Urothelium cell line (cell line): ENCODE measurements at regions not wholly inside any gene's neighbourhood (a gene's known extent, or its start where the extent isn't known, plus 50 kb on each side); places are given as distances from the start of the nearest gene placed in this dataset.
"Not testable (repeated sequence)": the region's sequence is repeated elsewhere in the genome, so short reads cannot be mapped to it uniquely, and the experiment has no call there.

ENCODE experiments used
- DNase-seq: peaks from one replicate; pipeline ENCODE4 v3.0.0; 2011; ENCODE audit warnings: low spot score, mixed read lengths
- FAIRE-seq: peaks from 2 replicates; lab custom pipeline; 2011; peaks lifted over from hg19 to GRCh38; lab: Jason Lieb, UNC

DNA sequence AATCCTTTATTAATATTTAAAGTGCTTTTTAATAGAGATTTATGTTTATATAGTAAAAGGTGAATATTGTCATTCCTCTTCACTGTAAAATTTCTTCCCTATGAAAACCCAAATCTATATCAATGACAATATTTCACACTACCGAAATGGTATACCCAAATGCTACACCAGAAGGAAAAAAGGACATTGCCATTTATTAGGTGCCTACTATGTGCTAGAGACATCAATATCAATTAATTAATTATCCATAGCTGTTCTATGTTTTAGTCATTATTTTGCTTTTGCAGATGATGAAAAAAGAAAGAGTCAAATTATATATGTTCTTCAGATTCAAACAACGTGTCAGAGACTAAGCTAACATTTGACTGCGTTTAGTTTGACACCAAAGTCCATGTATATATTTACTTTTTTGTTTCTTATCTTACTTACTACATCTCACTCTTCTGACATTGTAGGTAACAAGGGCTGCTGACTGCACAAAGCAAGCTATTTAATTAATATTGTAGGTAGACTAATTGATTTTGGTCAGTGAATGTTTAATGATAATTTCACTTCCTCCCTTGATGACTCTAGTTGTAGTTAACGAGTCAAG, 614.0 kb upstream of the FOXG1 start:
- FAIRE-seq, result no peak
- no peak for DNase-seq

DNA sequence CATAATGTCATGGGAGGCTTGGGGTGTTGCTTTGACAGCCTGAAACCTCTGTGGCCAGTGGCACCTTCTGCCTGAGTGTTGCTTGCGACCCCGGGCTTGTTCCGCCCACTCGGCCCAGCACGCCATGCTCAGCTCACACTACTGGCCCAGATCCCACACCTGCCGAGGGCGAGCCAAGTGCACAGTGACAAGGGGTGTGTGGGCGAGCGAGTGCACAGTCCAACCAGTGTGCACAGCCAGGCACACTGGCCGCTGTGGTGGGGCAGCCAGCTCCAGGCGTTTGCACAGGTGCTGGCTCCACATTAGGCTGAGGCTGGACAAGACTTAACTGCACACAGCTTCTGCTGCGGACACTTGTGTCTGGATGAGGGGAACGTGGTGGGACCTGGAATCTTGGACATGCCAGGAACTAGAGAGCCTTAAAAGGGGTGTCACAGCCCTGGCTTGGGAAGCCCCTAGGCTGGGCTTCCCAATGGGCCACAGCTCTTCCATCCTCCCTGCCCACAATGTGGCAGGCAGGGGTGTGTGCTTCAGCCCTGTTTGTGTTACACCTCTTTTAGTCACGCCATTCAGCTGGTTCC, 609.2 kb upstream of the FOXG1 start:
- FAIRE-seq (no peak), DNase-seq (no peak)

DNA sequence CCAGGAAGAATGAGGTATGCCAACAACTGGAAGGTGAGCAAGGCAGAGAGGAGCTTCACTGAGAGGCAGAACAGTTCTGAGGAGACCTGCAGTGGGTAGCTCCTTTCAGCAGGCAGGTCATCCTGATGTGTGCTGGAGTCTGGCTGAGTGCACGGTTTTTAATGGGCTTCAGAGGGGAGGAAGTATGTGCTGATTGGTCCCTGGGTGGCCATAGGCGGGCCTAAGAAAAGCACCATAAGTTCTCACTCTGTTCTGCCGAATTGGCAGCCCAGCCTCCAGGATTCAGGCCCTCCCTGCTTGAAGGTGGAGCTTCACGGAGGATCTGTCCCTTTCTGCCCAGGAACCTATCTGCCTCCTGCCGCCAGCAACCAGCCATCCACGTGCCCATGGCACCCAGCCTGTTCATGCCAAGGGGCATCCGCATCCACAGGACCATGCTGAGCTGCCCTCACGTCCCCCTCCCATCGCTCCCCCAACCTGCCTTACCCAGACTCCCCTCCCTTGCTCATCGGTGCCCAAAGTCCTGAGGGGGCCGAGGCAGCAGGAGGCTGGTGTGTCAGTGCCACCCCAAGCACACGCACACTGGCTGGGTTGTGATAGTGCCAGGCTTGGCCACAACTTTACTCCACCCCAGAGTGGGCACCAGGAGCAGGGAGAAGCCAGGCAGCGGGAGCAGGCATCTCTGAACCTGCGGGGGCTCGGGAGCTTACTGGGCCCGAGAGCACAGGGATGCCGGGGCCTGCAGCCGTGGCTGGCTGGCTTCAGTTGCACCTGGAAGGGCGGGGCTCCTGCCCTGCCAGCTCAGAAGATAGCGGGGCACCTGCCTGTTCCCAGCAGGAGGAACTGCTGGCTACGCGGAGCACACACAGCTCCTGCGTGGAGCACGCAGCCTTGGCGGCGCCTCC, 608.4 kb upstream of the FOXG1 start:
- FAIRE-seq, result no peak
- DNase-seq, result no peak

DNA sequence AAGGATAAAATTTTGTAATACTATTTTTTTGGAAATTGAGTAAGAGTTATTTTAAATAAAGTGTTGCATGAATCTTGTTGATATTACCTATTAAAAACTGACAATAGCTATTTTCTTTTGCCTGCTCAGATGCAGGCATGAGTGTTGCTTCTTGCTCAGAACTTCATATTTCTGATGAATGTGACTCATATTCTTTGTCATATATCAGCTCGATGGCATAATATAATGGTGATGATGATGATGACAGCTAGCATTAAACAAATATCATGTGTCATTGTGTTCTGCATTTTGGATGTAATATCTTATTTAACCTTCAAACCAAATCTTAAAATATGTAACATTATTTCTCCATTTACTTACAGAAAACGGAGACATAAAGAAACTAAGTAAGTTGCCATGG, 605.5 kb upstream of the FOXG1 start:
- FAIRE-seq (no peak), DNase-seq (no peak)

DNA sequence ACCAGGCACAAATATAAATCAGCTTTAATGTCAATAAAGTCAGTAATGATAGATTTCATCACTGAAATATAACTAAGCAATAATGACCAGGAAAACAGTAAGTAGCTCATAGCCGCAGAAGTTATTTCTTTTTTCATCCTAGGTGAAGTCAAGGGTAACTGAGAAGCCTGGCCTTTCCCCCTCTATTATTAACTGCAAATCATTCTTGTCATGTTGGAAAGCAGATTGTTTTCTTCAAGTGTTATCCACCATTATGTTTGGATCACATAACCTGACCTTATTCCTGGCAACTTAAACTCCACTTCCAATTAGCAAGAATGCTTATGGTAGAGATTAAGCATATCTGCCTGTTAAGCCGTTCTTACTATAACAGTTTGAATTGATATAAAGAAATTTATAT, 603.4 kb upstream of the FOXG1 start:
- DNase-seq, result no peak
- FAIRE-seq, result no peak

DNA sequence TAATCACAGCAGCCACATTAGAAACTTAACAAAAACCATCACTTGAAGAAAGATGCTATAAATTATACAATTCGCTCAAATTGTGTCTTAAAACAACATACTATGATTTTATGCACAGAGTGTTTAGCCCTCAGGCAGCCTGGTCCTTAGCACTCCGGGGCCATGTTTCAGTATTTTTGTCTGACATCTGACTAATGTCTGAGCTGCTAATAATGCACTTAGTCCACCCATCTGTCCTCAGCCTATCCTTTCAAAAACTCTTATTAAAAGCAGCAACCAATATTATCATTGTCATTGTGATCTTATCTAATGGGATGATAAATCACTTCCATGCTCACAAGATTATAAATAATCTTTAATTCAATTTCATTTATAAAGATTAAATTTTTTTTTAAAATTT, 602.7 kb upstream of the FOXG1 start:
- DNase-seq, result no peak
- FAIRE-seq, result no peak

DNA sequence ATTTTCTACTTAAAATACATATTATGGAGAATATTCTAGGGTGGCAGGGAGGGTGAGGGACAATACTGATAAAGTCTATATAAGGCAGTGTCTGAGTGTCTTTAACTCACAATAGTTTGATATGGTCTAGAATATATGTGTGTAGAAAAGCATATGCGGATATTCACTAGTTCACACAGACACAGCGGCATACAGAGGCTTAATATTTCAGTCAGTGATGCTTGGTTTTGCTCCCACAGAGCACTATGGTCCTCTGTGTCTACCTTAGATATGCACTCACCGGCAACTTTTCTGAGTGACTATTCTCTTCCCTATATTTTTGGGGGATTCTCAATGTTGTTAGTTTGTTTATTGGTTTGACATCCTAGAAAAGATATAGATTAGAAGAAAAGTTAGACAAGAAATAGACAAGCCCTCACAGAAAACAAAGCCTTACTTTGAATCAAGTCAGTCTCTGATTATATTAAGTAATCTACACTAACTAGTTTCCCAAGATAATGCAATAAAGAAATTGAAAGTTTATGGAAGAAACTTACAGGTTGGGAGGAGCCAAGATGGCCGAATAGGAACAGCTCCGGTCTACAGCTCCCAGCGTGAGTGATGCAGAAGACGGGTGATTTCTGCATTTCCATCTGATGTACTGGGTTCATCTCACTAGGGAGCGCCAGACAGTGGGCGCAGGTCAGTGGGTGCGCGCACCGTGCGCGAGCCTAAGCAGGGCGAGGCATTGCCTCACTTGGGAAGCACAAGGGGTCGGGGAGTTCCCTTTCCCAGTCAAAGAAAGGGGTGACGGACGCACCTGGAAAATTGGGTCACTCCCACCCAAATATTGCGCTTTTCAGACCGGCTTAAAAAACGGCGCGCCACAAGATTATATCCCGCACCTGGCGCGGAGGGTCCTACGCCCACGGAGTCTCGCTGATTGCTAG, 578.4 kb upstream of the FOXG1 start:
- FAIRE-seq, result not testable (repeated sequence)
- peak; percentile 14 for DNase-seq

DNA sequence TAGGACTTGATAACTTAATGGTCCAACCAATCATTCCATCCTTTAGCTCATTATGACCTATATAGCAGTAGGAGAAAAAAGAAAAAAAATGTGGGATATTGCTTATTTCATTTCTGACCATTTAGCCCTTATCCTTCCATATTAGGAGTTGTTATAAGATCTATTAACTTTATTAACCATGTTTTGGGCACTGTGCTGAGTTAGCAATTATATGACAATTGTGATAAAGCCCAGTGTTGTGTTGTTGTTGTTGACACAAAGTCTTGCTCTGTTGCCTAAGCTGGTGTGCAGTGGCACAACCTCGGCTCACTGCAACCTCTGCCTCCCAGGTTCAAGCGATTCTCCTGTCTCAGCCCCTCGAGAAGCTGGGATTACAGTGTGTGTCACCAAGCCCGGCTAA, 569.7 kb upstream of the FOXG1 start:
- no peak for DNase-seq
- no peak for FAIRE-seq

DNA sequence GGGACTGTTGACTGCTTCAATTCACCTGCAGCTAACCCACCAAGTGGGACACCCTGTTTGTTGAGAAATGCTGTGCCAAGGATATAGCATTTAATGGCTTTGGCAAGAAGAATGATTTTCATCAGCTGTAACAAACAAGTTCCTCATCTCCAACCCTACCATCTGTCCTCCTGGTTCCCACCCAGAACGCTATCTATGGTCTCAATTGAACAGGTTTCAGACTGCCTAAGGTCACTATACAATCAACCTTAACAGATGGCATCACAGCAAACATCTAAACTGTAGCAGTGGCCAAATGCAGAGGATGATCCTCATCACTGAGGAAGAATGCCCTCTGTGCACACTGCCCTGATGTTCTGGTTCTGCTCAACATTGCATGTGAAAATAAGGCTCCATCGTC, 546.2 kb upstream of the FOXG1 start:
- no peak for DNase-seq
- no peak for FAIRE-seq

DNA sequence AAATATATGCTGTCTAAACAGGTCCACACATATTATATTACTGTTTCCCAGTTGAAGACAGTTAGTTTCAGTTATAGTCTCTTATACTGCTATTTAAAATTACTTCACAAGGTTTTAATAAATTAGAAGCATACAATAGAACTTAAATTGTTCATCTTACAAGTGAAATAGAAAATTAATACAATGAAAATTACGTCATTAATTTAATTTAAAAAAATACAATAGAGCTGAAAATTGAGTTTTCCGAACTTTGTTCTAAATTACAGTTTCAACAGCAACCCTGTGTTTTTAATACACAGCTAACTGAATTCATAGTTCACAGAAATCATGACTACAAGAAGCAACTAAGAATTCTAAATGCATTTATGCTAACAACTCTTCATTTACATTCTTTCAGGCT, 525.7 kb upstream of the FOXG1 start:
- no peak for FAIRE-seq
- DNase-seq, result no peak

DNA sequence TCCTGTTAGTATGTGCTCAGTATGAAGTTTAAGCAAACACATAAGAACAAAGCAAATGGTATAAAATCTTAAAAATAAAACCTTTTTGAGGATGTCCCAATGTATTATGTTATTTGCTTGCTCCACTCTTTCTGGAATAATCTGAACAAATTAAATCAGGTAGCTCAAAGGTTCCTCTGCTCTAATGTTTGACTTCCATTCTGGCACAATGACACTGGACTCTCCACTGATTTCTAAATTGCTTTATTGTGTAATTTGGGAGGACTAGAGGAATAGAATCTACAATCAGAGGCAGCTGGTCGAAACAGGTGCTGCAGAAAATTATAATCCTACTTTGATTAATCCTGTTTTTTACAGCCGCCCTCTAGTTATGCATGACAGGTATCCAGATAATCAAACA, 523.7 kb upstream of the FOXG1 start:
- DNase-seq (no peak), FAIRE-seq (no peak)

DNA sequence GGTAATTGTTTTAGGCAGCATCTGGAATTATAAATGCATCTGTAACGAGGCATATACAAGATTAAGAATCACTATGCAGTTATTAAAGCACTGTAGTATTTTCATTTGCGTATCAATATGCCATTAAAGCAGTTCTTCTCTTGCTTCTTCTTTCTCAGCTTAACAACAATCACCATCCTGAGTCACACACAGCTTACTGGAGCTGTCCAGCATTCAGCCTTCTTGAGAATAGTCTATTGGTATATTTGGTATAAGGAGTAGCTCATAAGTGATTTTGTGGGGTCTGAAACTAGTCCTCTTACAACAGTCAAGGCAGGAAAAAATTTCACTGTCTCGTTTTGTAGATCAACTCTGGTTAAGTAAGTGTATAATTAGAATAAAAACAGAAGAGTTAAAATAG, 523.0 kb upstream of the FOXG1 start:
- FAIRE-seq (no peak), DNase-seq (peak; percentile 6)

DNA sequence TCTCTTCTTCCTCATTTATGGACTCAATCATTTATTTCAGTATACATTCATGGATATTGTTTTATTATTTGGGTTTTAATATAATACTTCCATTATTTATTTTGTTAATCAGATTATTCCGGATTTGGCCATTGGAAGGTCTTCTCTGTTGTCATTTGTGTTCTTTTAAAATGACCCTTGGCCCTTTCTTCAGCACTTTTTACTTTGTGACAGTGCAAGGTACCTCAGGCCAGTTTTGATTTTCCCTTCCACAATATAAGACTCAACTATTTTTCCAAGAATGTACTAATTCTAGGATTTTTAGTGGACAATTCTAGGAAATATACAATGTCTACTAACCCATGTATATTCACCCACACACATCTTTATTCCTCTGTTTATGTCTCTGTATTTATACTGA, 521.4 kb upstream of the FOXG1 start:
- DNase-seq, result no peak
- no peak for FAIRE-seq

DNA sequence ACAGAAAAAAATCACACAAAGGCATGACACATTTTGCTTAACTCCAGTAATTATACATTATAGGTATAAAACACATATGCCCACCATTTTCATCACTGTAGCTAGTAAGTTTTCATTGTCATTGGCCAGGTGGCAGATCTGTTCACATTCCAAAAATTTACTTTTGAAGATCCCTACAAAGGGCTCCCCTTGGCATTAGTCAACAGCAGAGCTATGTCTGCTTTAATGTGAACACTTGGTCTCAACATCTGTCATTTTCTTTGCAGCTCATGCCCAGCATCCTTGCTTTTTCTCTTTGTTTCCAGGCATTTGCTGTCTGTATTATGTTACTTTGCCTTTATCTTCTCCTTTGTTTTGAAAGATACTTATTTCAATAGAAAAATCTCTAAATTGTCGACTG, 519.1 kb upstream of the FOXG1 start:
- FAIRE-seq (no peak), DNase-seq (no peak)

DNA sequence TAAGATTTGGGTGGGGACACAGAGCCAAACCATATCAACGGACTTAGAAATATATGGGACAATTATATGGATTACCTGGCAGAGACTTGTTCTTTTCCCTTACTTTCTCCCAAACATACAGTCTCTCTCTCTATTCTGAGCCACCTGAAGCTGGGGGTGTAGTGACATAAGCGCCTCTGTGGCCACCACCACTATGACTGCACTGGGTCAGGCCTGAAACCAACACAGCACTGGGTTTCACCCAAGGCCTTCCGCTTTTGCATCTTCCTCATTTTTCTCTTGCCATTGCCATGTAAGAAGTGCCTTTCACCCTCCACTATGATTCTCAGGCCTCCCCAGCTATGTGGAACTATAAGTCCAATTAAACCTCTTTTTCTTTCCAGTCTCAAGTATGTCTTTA, 514.5 kb upstream of the FOXG1 start:
- not testable (repeated sequence) for DNase-seq, FAIRE-seq

DNA sequence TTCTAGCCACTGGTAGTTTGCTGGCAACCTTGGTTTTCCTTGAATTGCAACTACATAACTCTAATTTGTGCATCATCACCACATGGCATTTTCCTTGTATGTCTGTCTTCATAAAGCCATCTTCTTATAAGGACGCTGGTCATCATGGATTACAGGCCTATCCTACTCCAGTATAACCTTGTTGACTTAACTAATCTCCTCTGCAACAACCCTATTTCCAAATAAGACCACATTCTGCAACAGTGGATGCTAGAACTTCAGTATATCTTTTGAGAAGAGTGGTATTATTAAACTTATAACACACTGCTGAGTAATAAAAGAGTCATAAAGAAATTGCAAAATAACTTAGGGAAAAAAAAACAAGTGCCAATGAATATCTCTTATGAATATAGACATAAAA, 511.8 kb upstream of the FOXG1 start:
- DNase-seq (no peak), FAIRE-seq (no peak)

DNA sequence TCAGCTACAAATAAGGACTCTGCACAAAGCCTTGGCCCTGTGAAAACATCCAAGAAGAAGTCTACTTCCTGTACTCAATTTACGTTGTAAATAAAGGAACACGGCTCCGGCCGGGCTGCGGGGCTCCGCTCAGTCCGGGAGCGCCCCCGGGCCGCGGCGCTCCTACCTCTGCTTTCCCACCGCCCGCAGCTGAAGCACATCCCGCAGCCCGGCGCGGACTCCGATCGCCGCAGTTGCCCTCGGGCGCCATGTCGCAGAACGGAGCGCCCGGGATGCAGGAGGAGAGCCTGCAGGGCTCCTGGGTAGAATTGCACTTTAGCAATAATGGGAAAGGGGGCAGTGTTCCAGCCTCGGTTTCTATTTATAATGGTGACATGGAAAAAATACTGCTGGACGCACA, 502.3 kb upstream of the FOXG1 start:
- DNase-seq (no peak), FAIRE-seq (no peak)

DNA sequence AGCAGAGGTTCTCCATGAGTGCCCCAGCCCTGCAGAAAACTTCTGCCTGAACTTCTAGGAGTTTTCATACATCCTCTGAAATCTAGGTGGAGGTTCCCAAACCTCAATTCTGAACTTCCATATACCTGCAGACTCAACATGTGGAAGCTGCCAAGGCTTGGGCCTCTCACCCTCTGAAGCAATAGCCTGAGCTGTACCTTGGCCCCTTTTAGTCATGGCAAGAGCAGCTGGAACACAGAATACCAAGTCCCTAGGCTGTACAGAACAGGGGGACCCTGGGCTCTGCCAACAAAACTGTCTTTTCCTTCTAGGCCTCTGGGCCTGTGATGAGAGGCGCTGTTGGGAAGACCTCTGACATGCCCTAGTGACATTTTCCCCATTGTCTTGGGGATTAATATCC, 494.3 kb upstream of the FOXG1 start:
- DNase-seq, result no peak
- FAIRE-seq, result no peak

DNA sequence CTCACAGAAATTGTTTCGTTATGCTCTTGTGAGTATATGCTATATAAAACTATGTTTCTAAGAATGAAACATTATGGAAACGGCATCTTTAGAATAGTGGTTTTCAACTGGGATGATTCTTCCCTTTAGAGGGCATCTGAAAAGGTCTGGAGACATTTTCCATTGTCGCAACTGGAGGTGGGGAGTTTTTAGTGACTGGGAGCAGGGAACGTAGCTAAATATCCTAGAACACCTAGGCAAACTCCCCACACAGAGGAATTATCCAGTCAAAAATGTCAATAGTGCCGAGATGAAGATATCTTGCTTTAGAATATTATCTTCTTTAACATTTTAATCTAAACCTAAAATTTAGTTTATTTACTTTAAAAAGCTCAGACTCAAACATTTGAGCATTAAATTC, 486.1 kb upstream of the FOXG1 start:
- no peak for FAIRE-seq

DNA sequence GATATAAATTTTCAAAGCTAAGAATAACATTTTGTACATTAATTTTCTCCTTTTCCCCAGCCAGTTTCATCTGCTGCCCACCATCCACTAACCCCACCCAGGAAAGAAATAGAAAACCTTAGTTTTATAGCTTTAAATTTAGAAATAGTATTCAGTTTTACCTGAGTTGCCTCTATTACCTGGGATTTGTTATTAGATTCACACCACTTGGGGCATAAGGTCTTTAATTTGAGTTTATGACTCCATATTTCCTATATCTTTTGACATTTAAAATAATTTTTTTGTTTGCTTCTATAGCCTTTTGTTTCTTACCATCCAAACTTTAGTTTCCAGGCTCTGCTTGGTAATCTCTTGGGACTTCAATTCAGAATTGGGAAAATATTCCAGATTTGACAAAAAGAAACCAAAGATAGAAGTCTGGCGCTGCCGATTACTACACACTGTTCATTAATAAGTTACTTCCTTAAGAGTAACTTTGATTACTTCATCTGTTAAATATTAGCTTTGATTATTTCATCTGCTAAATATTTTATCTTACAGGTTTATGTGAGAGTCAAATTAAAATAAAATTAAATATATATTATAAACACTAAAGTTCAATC, 485.5 kb upstream of the FOXG1 start:
- FAIRE-seq (no peak), DNase-seq (no peak)

More for the DNA sequence above, 486.1 kb upstream of the FOXG1 start:
- no peak for DNase-seq
